Nephron (organoid): ENCODE measurements at regions not wholly inside any gene's neighbourhood (a gene's known extent, or its start where the extent isn't known, plus 50 kb on each side); places are given as distances from the start of the nearest gene placed in this dataset.

Source experiments
- H3K27ac Mint-ChIP-seq, 3 experiments: 2 replicates each; pipeline ENCODE4 v1.8.0; 2020; ENCODE audit warnings: mixed read lengths in 3 of 3, mild to moderate bottlenecking in 2 of 3, moderate library complexity in 1 of 3
- H3K27me3 Mint-ChIP-seq: 2 replicates; pipeline ENCODE4 v1.8.0; 2021; ENCODE audit warnings: low read depth, mild to moderate bottlenecking, moderate library complexity, mixed read lengths
- H3K36me3 Mint-ChIP-seq: 2 replicates; pipeline ENCODE4 v1.8.0; 2020; ENCODE audit warnings: low read depth, mixed read lengths
- H3K4me1 Mint-ChIP-seq: 2 replicates; pipeline ENCODE4 v1.8.0; 2020; ENCODE audit warnings: mixed read lengths
- H3K4me3 Mint-ChIP-seq, 3 experiments: 2 replicates each; pipeline ENCODE4 v1.8.0; 2020; ENCODE audit warnings: mild to moderate bottlenecking in 3 of 3, mixed read lengths in 3 of 3, moderate library complexity in 2 of 3
- H3K9me3 Mint-ChIP-seq: 2 replicates; pipeline ENCODE4 v1.8.0; 2020; ENCODE audit warnings: mixed read lengths
- TF ChIP-seq, protein P1 (sequence below), 3 experiments: fragments of 200-600 bp; sonication (generic); IDR thresholded peaks; one replicate each; pipeline ENCODE4 v1.5.0; 2021; ENCODE audit warnings: antibody characterized with exemption in 3 of 3; ENCODE audit not compliant: unreplicated experiment in 3 of 3

DNA sequence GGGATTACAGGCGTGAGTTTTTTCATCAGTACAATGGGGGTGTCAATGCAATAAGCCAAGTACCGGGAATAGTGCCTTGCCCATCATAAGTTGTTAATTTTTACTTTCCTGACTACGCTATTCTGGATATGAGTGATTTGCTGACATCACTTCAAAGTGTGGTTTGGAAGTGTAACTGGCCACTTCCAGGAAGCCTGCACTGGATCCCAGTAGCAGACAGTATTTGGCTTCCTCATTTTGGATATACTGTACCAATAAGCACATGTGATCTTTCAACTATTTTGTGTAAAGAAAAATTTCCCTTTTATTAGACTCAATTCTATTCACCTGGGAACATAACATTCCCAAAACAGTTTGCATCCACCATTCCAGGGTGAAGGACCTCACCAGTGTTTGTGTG lies 417.7 kb upstream of the KLF4 start:
- Mint-ChIP-seq H3K27me3 (peaks cover 6% of the 10 kb centered on the region), H3K4me3 (no peak overlapping the region), H3K4me1 (peaks cover 15% of the 10 kb centered on the region), H3K27ac (no peak overlapping the region), H3K9me3 (peaks cover 12% of the 10 kb centered on the region), H3K36me3 (no peaks in the 10 kb centered on the region)
- TF ChIP-seq, protein P1, sequence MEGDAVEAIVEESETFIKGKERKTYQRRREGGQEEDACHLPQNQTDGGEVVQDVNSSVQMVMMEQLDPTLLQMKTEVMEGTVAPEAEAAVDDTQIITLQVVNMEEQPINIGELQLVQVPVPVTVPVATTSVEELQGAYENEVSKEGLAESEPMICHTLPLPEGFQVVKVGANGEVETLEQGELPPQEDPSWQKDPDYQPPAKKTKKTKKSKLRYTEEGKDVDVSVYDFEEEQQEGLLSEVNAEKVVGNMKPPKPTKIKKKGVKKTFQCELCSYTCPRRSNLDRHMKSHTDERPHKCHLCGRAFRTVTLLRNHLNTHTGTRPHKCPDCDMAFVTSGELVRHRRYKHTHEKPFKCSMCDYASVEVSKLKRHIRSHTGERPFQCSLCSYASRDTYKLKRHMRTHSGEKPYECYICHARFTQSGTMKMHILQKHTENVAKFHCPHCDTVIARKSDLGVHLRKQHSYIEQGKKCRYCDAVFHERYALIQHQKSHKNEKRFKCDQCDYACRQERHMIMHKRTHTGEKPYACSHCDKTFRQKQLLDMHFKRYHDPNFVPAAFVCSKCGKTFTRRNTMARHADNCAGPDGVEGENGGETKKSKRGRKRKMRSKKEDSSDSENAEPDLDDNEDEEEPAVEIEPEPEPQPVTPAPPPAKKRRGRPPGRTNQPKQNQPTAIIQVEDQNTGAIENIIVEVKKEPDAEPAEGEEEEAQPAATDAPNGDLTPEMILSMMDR (IDR thresholded peaks at IDR 0.05; ENCODE audit: unreplicated experiment in 3 of 3) = no peak

DNA sequence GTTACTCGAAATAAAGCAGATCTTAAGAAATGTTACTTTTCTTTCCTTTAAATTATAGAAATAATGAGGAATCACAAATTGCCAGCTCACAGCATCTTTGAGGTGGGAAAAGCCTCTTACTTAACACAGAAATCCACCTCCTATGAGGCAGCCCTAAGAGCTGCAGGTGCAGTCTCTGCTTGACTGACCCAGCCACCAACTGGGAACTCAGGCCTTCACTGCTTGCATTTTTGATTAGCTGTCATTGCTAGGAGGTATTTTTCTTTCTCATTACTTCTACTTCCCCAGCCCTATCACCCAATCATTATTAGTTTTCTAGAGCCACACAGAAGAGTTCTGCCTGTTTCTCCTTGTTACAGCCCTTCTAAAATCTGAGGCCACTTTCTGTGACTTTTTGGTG lies 416.5 kb upstream of the KLF4 start:
- peaks cover 6% of the 10 kb centered on the region for H3K9me3 Mint-ChIP-seq
- peaks cover 15% of the 10 kb centered on the region for H3K4me1 Mint-ChIP-seq
- peaks cover 6% of the 10 kb centered on the region for H3K27me3 Mint-ChIP-seq
- H3K4me3 Mint-ChIP-seq = no peak overlapping the region
- H3K27ac Mint-ChIP-seq = peak overlapping the region; percentile 23 to 44 (median 33)
- TF ChIP-seq, protein P1 (IDR thresholded peaks at IDR 0.05; ENCODE audit: unreplicated experiment in 3 of 3) = no peak
- H3K36me3 Mint-ChIP-seq = no peaks in the 10 kb centered on the region

DNA sequence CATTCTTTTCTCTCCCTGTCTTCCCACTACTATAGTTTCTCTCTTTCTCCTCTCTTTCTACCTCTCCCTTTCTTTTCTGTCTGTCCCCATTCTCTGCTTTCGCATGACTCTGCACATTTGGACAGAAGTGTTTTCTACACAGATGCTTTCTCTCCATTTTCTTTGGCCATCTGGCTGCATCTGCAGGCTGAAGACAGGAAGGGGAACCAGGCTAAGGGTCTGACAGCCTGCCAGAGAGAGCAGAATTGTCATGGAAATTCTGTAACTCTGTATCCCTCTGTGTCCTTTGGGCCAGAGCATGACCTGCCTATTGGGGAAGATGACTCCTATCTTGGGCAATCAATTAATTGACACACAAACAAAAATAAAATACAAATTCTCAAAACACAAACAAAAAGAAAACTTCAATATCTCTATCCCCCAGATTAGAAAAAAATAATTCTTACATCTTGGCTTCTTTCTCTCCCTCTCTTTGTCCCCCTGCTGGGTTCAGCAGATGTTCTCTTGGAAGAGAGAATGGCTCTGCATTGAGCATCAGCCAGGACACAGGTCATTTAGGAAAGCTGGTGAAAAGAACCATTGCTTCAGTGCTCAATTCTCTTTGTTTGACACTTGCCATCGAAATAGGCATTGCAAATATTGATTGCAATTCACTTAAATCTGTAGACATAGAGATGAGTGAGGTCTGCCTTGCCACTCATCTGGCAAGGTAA lies 415.9 kb upstream of the KLF4 start:
- peaks cover 8% of the 10 kb centered on the region for H3K27me3 Mint-ChIP-seq
- H3K9me3 Mint-ChIP-seq = peaks cover 5% of the 10 kb centered on the region
- H3K36me3 Mint-ChIP-seq = no peaks in the 10 kb centered on the region
- peak overlapping the region in 2 of 3 experiments; percentile 13 to 23 for H3K27ac Mint-ChIP-seq
- peaks cover 15% of the 10 kb centered on the region for H3K4me1 Mint-ChIP-seq
- TF ChIP-seq, protein P1 (IDR thresholded peaks at IDR 0.05; ENCODE audit: unreplicated experiment in 3 of 3) = no peak
- no peak overlapping the region for H3K4me3 Mint-ChIP-seq

DNA sequence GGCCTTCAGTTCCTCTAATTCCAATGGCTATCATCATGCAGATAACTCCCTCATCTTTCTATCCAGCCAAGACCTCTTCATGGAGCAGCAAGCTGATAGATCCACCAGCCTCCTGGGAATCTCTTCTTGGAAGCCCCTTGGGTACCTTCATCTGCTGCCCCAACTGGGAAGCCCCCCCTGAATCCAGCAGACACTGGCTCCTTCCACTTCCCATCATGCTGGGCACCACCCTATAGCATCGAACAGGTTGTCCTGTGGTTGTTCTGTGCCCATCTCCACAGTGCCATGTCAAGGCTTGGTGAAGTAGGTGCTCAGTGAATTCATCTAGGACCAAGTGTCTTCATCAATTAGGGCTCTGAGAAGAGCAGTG lies 410.4 kb upstream of the KLF4 start:
- Mint-ChIP-seq H3K36me3 (no peaks in the 10 kb centered on the region), H3K4me3 (no peak overlapping the region), H3K27me3 (peaks cover 14% of the 10 kb centered on the region), H3K9me3 (peaks cover 5% of the 10 kb centered on the region), H3K4me1 (peaks cover 30% of the 10 kb centered on the region), H3K27ac (peak overlapping the region in 1 of 3 experiments; percentile 84)
- TF ChIP-seq, protein P1 (IDR thresholded peaks at IDR 0.05; ENCODE audit: unreplicated experiment in 3 of 3) = no peak

DNA sequence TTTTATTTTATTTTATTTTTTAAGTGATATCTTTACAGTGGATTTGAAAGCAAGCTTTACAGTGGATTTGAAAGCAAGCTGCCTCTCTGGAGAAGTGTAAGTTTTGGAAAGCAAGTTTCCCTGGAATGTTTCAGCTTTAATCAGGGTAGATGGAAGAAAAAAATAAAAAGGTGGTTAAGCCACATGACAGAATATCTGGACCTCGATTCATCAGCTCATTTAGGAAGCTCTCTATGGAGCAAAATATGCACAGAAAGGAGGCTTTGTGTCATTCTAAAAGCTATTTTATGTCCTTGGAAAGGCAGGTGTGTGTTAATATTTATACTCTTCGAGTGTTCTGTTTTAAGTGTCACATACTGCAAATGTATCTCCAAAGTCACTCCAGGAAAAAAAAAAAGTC lies 409.2 kb upstream of the KLF4 start:
- Mint-ChIP-seq H3K4me3 (no peak overlapping the region), H3K36me3 (no peaks in the 10 kb centered on the region), H3K4me1 (peaks cover 39% of the 10 kb centered on the region), H3K27me3 (peaks cover 14% of the 10 kb centered on the region), H3K9me3 (peaks cover 5% of the 10 kb centered on the region), H3K27ac (peak overlapping the region; percentile 61 to 84 (median 79))
- TF ChIP-seq, protein P1 (IDR thresholded peaks at IDR 0.05; ENCODE audit: unreplicated experiment in 3 of 3) = no peak

DNA sequence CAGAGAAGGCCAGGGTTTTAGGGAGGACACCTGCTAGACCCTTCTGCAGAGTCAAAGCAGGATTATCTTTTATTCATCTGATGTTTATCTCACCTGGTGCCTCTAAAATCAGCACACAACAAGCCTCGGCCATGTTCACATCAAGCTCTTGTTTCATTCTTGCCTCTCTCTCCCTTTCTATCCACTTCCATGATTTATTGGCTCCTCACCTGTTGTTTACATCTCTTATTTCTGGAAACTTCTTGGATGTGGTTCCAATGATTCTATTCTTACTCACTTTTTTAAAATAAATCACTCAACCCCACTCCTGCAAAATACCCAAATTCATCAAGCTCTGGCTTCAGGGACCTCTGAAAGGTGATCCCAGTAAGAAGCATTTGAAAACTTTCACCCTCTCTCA lies 407.0 kb upstream of the KLF4 start:
- no peaks in the 10 kb centered on the region for H3K36me3 Mint-ChIP-seq

More for the DNA sequence above, 407.0 kb upstream of the KLF4 start:
- TF ChIP-seq, protein P1 (IDR thresholded peaks at IDR 0.05; ENCODE audit: unreplicated experiment in 3 of 3) = no peak
- peak overlapping the region in 2 of 3 experiments; percentile 4 to 66 for H3K27ac Mint-ChIP-seq
- peaks cover 14% of the 10 kb centered on the region for H3K27me3 Mint-ChIP-seq
- H3K4me3 Mint-ChIP-seq = no peak overlapping the region
- H3K9me3 Mint-ChIP-seq = peaks cover 3% of the 10 kb centered on the region
- peaks cover 39% of the 10 kb centered on the region for H3K4me1 Mint-ChIP-seq
